Keratinocyte (primary cell): ENCODE measurements at regions not wholly inside any gene's neighbourhood (a gene's known extent, or its start where the extent isn't known, plus 50 kb on each side); places are given as distances from the start of the nearest gene placed in this dataset.
A peak's percentile ranks its signal among the peaks of the same experiment; 100 is the strongest.

Source experiments
- DNase-seq: peaks from one replicate; pipeline ENCODE4 v3.0.0-alpha.2; 2011; ENCODE audit warnings: low read depth, missing footprints, low spot score
- FAIRE-seq: peaks from 2 replicates; lab custom pipeline; 2011; peaks lifted over from hg19 to GRCh38; lab: Jason Lieb, UNC
- H2AFZ ChIP-seq: 2 replicates; pipeline ENCODE4 v1.6.0; 2012; ENCODE audit warnings: low read length, control low read depth, inconsistent platforms; ENCODE audit not compliant: control insufficient read depth
- H3K27ac ChIP-seq: 2 replicates; pipeline ENCODE4 v1.5.1; 2011; ENCODE audit warnings: low read length; ENCODE audit not compliant: control insufficient read depth, insufficient read depth
- H3K27me3 ChIP-seq: 3 replicates; pipeline ENCODE4 v1.6.0; 2011; ENCODE audit warnings: low read length; ENCODE audit not compliant: control insufficient read depth, insufficient read depth; ENCODE audit errors: extremely low read depth
- H3K36me3 ChIP-seq, 2 experiments: 2 replicates in 1 of 2; 3 replicates in 1 of 2; pipeline ENCODE4 v1.5.1; 2011; ENCODE audit warnings: low read length in 2 of 2, mild to moderate bottlenecking in 1 of 2; ENCODE audit not compliant: control insufficient read depth in 2 of 2, insufficient read depth in 2 of 2; ENCODE audit errors: extremely low read depth in 1 of 2
- H3K4me1 ChIP-seq: 3 replicates; pipeline ENCODE4 v1.5.1; 2011; ENCODE audit warnings: low read length; ENCODE audit not compliant: control insufficient read depth, insufficient read depth; ENCODE audit errors: extremely low read depth
- H3K4me2 ChIP-seq: 3 replicates; pipeline ENCODE4 v1.6.0; 2011; ENCODE audit warnings: low read depth, low read length; ENCODE audit not compliant: control insufficient read depth, insufficient read depth; ENCODE audit errors: extremely low read depth
- H3K4me3 ChIP-seq, 3 experiments: fragments of 200-600 bp in 1 of 3; sonication (generic) in 1 of 3; 2 replicates in 2 of 3; 3 replicates in 1 of 3; pipeline ENCODE4 v1.5.1; 2011 to 2016; ENCODE audit warnings: low read length in 3 of 3, mild to moderate bottlenecking in 3 of 3, control low read depth in 2 of 3, inconsistent platforms in 1 of 3, low read depth in 1 of 3, mixed read lengths in 1 of 3, mixed run types in 1 of 3, moderate library complexity in 1 of 3; ENCODE audit not compliant: control insufficient read depth in 2 of 3, insufficient read depth in 2 of 3; ENCODE audit errors: extremely low read depth in 1 of 3
- H3K79me2 ChIP-seq: 2 replicates; pipeline ENCODE4 v1.6.0; 2012; ENCODE audit warnings: low read length; ENCODE audit not compliant: control insufficient read depth, insufficient read depth
- H3K9ac ChIP-seq: 3 replicates; pipeline ENCODE4 v1.6.0; 2011; ENCODE audit warnings: low read length; ENCODE audit not compliant: control insufficient read depth, insufficient read depth; ENCODE audit errors: extremely low read depth
- H3K9me1 ChIP-seq: 3 replicates; pipeline ENCODE4 v1.6.0; 2011; ENCODE audit warnings: low read length; ENCODE audit not compliant: control insufficient read depth, insufficient read depth; ENCODE audit errors: extremely low read depth
- H3K9me3 ChIP-seq: 2 replicates; pipeline ENCODE4 v1.5.1; 2012; ENCODE audit warnings: low read depth, low read length; ENCODE audit not compliant: control insufficient read depth
- H4K20me1 ChIP-seq: 3 replicates; pipeline ENCODE4 v1.6.0; 2011; ENCODE audit warnings: low read length; ENCODE audit not compliant: control insufficient read depth, insufficient read depth; ENCODE audit errors: extremely low read depth
- EZH2 ChIP-seq: IDR thresholded peaks from one replicate; pipeline ENCODE4 v1.6.1; 2012; ENCODE audit warnings: inconsistent platforms, mild to moderate bottlenecking, low read length, moderate library complexity
- dilution Hi-C: fragments of 300-500 bp; cut with MboI; formaldehyde crosslinking; loops from one replicate; pipeline ENCODE4 v1.7.0; 2020; ENCODE audit warnings: low sequenced_read_pairs; ENCODE audit not compliant: extremely low pct_ligation_motif_present
- TF ChIP-seq, protein P1 (sequence below), 3 experiments: IDR thresholded peaks in 1 of 3; conservative IDR thresholded peaks in 1 of 3; optimal IDR thresholded peaks in 1 of 3; 2 replicates in 2 of 3; 3 replicates in 1 of 3; pipeline versions ENCODE3 to v1.5.1; 2011; ENCODE audit warnings: low read length in 3 of 3, mild to moderate bottlenecking in 3 of 3, moderate library complexity in 2 of 3, control low read depth in 1 of 3, inconsistent platforms in 1 of 3; ENCODE audit not compliant: insufficient read depth in 2 of 3; ENCODE audit errors: extremely low read depth in 1 of 3

DNA sequence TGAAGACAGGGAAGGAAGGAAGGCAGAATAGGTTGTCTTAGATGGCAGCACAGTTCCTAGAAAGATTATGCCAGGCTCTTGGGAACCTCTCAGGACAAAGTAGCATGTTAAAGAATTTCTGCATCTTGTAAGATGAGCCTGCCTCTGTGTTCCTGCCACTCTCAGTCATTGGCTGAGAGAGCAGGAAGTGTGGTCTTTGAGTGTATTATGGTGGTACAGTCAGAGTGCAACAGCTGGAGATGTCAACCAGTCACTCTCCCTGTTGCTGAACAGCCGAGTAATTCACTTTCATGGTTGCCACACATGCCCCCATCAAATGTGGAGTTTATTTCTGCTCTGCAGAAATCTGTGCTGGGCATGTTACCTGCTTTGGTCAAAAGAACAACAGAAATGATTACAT lies 659.6 kb upstream of the RIOK2 start:
- FAIRE-seq = no peak
- Histone ChIP-seq H3K27me3 (no peaks in the 10 kb centered on the region), H3K4me3 (no peak overlapping the region), H3K27ac (no peak overlapping the region), H4K20me1 (no peaks in the 10 kb centered on the region), H3K4me2 (no peak overlapping the region), H2AFZ (no peak overlapping the region), H3K36me3 (no peaks in the 10 kb centered on the region), H3K79me2 (no peaks in the 10 kb centered on the region), H3K9me3 (no peaks in the 10 kb centered on the region), H3K4me1 (peaks cover 24% of the 10 kb centered on the region), H3K9me1 (no peaks in the 10 kb centered on the region), H3K9ac (no peak overlapping the region)
- dilution Hi-C loops = no loop called here
- DNase-seq = no peak
- TF ChIP-seq EZH2 = no peak
- TF ChIP-seq, protein P1, sequence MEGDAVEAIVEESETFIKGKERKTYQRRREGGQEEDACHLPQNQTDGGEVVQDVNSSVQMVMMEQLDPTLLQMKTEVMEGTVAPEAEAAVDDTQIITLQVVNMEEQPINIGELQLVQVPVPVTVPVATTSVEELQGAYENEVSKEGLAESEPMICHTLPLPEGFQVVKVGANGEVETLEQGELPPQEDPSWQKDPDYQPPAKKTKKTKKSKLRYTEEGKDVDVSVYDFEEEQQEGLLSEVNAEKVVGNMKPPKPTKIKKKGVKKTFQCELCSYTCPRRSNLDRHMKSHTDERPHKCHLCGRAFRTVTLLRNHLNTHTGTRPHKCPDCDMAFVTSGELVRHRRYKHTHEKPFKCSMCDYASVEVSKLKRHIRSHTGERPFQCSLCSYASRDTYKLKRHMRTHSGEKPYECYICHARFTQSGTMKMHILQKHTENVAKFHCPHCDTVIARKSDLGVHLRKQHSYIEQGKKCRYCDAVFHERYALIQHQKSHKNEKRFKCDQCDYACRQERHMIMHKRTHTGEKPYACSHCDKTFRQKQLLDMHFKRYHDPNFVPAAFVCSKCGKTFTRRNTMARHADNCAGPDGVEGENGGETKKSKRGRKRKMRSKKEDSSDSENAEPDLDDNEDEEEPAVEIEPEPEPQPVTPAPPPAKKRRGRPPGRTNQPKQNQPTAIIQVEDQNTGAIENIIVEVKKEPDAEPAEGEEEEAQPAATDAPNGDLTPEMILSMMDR (optimal IDR thresholded peaks at IDR 0.05 in 1 of 3, IDR thresholded peaks at IDR 0.05 in 1 of 3, conservative IDR thresholded peaks at IDR 0.05 in 1 of 3; ENCODE audit: extremely low read depth in 1 of 3, insufficient read depth in 2 of 3, low read length in 3 of 3) = no peak

DNA sequence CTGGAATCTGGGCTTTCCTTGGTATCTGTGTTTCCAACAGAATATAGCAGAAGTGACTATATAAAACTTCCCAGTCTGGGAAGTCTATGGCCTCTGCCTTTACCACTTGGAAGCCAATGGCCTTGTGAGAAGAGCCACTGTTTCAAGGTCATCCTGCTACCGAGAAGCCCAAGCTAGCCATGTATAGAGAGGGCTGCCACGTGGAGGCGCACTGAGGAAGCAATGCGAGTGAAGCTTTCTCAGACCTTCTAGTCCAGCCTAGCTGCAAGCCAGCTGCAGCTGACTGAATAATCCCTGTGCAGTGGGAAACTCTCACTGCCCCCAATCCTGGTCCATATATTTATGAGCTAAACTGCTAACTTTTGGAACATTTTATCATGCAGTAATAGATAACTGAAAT lies 661.8 kb upstream of the RIOK2 start:
- H3K4me3 ChIP-seq = no peak overlapping the region
- H2AFZ ChIP-seq = no peak overlapping the region
- no peaks in the 10 kb centered on the region for H3K9me1 ChIP-seq
- no peaks in the 10 kb centered on the region for H3K9me3 ChIP-seq
- no peak overlapping the region for H3K9ac ChIP-seq
- no peaks in the 10 kb centered on the region for H3K36me3 ChIP-seq
- FAIRE-seq (no peak), DNase-seq (no peak)
- no peak overlapping the region for H3K4me2 ChIP-seq
- no peak overlapping the region for H3K27ac ChIP-seq
- TF ChIP-seq EZH2 = no peak
- TF ChIP-seq, protein P1 (optimal IDR thresholded peaks at IDR 0.05 in 1 of 3, IDR thresholded peaks at IDR 0.05 in 1 of 3, conservative IDR thresholded peaks at IDR 0.05 in 1 of 3; ENCODE audit: extremely low read depth in 1 of 3, insufficient read depth in 2 of 3, low read length in 3 of 3) = peak in 1 of 3 experiments; percentile 3
- dilution Hi-C loops = no loop called here
- no peaks in the 10 kb centered on the region for H3K79me2 ChIP-seq
- H3K27me3 ChIP-seq = no peaks in the 10 kb centered on the region
- H3K4me1 ChIP-seq = peaks cover 5% of the 10 kb centered on the region
- no peaks in the 10 kb centered on the region for H4K20me1 ChIP-seq
